ENCODE measurements at regions not wholly inside any gene's neighbourhood (a gene's known extent, or its start where the extent isn't known, plus 50 kb on each side); places are given as distances from the start of the nearest gene placed in this dataset.
"Not testable (repeated sequence)": the region's sequence is repeated elsewhere in the genome, so short reads cannot be mapped to it uniquely, and the experiment has no call there.

GRCh38 chr3:194886836-194887235 is 201.2 kb downstream of the FAM43A start:
- 97% methylated on average over 2 of the region's 2 CpGs for WGBS

GRCh38 chr3:194888062-194888461 is 202.4 kb downstream of the FAM43A start:
- not testable (repeated sequence) for H3K4me3 ChIP-seq (ENCODE audit: low read length); H3K27ac ChIP-seq (ENCODE audit: low read depth, low read length); H3K9me3 ChIP-seq (ENCODE audit: insufficient read depth, low read depth, low read length); H3K4me1 ChIP-seq (ENCODE audit: insufficient read depth, low read length); H3K36me3 ChIP-seq (ENCODE audit: insufficient read depth, low read length); H3K27me3 ChIP-seq (ENCODE audit: insufficient read depth, low read length); H3K9ac ChIP-seq (ENCODE audit: low read depth, low read length)
- WGBS, result 82% methylated on average over 3 of the region's 3 CpGs

More at GRCh38 chr3:194886836-194887235, 201.2 kb downstream of the FAM43A start:
- Histone ChIP-seq H3K9ac (ENCODE audit: low read depth, low read length) (no peak overlapping the region), H3K4me3 (ENCODE audit: low read length) (no peak overlapping the region), H3K4me1 (ENCODE audit: insufficient read depth, low read length) (no peaks in the 10 kb centered on the region), H3K27me3 (ENCODE audit: insufficient read depth, low read length) (no peaks in the 10 kb centered on the region), H3K9me3 (ENCODE audit: insufficient read depth, low read depth, low read length) (peaks cover 8% of the 10 kb centered on the region; the same call in 1 of the 2 replicates), H3K27ac (ENCODE audit: low read depth, low read length) (no peak overlapping the region), H3K36me3 (ENCODE audit: insufficient read depth, low read length) (no peaks in the 10 kb centered on the region)

- no peak overlapping the region for H3K27ac ChIP-seq (ENCODE audit: low read depth, low read length)
- 0 out of 2 replicates have a peak, but pooled peaks cover 4% of the 10 kb centered on the region for H3K9me3 ChIP-seq (ENCODE audit: insufficient read depth, low read depth, low read length)
- no peak overlapping the region for H3K9ac ChIP-seq (ENCODE audit: low read depth, low read length)
- H3K27me3 ChIP-seq (ENCODE audit: insufficient read depth, low read length), result no peaks in the 10 kb centered on the region
- no peak overlapping the region for H3K4me3 ChIP-seq (ENCODE audit: low read length)
- no peaks in the 10 kb centered on the region for H3K4me1 ChIP-seq (ENCODE audit: insufficient read depth, low read length)
- WGBS, result 93% methylated on average over 3 of the region's 3 CpGs
- no peaks in the 10 kb centered on the region for H3K36me3 ChIP-seq (ENCODE audit: insufficient read depth, low read length)
These were observed 203.2 kb downstream of the FAM43A start for GRCh38 chr3:194888916-194889315.

- H3K9me3 ChIP-seq (ENCODE audit: insufficient read depth, low read depth, low read length), result no peaks in the 10 kb centered on the region
- no peaks in the 10 kb centered on the region for H3K4me1 ChIP-seq (ENCODE audit: insufficient read depth, low read length)
- H3K27ac ChIP-seq (ENCODE audit: low read depth, low read length), result no peak overlapping the region
- H3K4me3 ChIP-seq (ENCODE audit: low read length), result no peak overlapping the region
- no peaks in the 10 kb centered on the region for H3K27me3 ChIP-seq (ENCODE audit: insufficient read depth, low read length)
- H3K9ac ChIP-seq (ENCODE audit: low read depth, low read length), result no peak overlapping the region
- H3K36me3 ChIP-seq (ENCODE audit: insufficient read depth, low read length), result no peaks in the 10 kb centered on the region
- 86% methylated on average over 7 of the region's 7 CpGs for WGBS
These were observed 204.4 kb downstream of the FAM43A start for GRCh38 chr3:194890091-194890490.

- Histone ChIP-seq H3K4me3 (ENCODE audit: low read length) (no peak overlapping the region), H3K4me1 (ENCODE audit: insufficient read depth, low read length) (no peaks in the 10 kb centered on the region), H3K9me3 (ENCODE audit: insufficient read depth, low read depth, low read length) (no peaks in the 10 kb centered on the region), H3K27ac (ENCODE audit: low read depth, low read length) (no peak overlapping the region), H3K9ac (ENCODE audit: low read depth, low read length) (no peak overlapping the region), H3K27me3 (ENCODE audit: insufficient read depth, low read length) (no peaks in the 10 kb centered on the region), H3K36me3 (ENCODE audit: insufficient read depth, low read length) (no peaks in the 10 kb centered on the region)
- 91% methylated on average over 4 of the region's 4 CpGs for WGBS
These were observed 207.7 kb downstream of the FAM43A start for GRCh38 chr3:194893121-194893987.

- no peaks in the 10 kb centered on the region for H3K36me3 ChIP-seq (ENCODE audit: insufficient read depth, low read length)
- no peak overlapping the region for H3K4me3 ChIP-seq (ENCODE audit: low read length)
- no peaks in the 10 kb centered on the region for H3K9me3 ChIP-seq (ENCODE audit: insufficient read depth, low read depth, low read length)
- H3K27me3 ChIP-seq (ENCODE audit: insufficient read depth, low read length), result no peaks in the 10 kb centered on the region
- H3K9ac ChIP-seq (ENCODE audit: low read depth, low read length), result no peak overlapping the region
- no peak overlapping the region for H3K27ac ChIP-seq (ENCODE audit: low read depth, low read length)
- H3K4me1 ChIP-seq (ENCODE audit: insufficient read depth, low read length), result no peaks in the 10 kb centered on the region
These were observed 208.9 kb downstream of the FAM43A start for GRCh38 chr3:194894538-194894937.

- H3K27ac ChIP-seq (ENCODE audit: low read depth, low read length), result no peak overlapping the region
- H3K9me3 ChIP-seq (ENCODE audit: insufficient read depth, low read depth, low read length), result peaks cover 17% of the 10 kb centered on the region
- H3K4me3 ChIP-seq (ENCODE audit: low read length), result no peak overlapping the region
- H3K36me3 ChIP-seq (ENCODE audit: insufficient read depth, low read length), result no peaks in the 10 kb centered on the region
- WGBS, result 90% methylated on average over 4 of the region's 4 CpGs
- no peak overlapping the region for H3K9ac ChIP-seq (ENCODE audit: low read depth, low read length)
- no peaks in the 10 kb centered on the region for H3K27me3 ChIP-seq (ENCODE audit: insufficient read depth, low read length)
- H3K4me1 ChIP-seq (ENCODE audit: insufficient read depth, low read length), result no peaks in the 10 kb centered on the region
These were observed 215.3 kb downstream of the FAM43A start for GRCh38 chr3:194900854-194901522.

GRCh38 chr3:194903447-194903846 is 217.8 kb downstream of the FAM43A start:
- WGBS, result 95% methylated on average over 2 of the region's 2 CpGs
- H3K27ac ChIP-seq (ENCODE audit: low read depth, low read length); H3K4me3 ChIP-seq (ENCODE audit: low read length); H3K36me3 ChIP-seq (ENCODE audit: insufficient read depth, low read length); H3K9ac ChIP-seq (ENCODE audit: low read depth, low read length); H3K4me1 ChIP-seq (ENCODE audit: insufficient read depth, low read length); H3K27me3 ChIP-seq (ENCODE audit: insufficient read depth, low read length): not testable (repeated sequence)
- peaks cover 17% of the 10 kb centered on the region for H3K9me3 ChIP-seq (ENCODE audit: insufficient read depth, low read depth, low read length)

- 98% methylated on average over 3 of the region's 3 CpGs for WGBS
- H3K9ac ChIP-seq (ENCODE audit: low read depth, low read length); H3K4me1 ChIP-seq (ENCODE audit: insufficient read depth, low read length); H3K36me3 ChIP-seq (ENCODE audit: insufficient read depth, low read length); H3K27ac ChIP-seq (ENCODE audit: low read depth, low read length); H3K27me3 ChIP-seq (ENCODE audit: insufficient read depth, low read length); H3K4me3 ChIP-seq (ENCODE audit: low read length): not testable (repeated sequence)
- H3K9me3 ChIP-seq (ENCODE audit: insufficient read depth, low read depth, low read length), result peaks cover 15% of the 10 kb centered on the region
These were observed 219.3 kb downstream of the FAM43A start for GRCh38 chr3:194904999-194905398.

- whole genome bisulfite sequencing, result 97% methylated on average over 2 of the region's 2 CpGs
- no peaks in the 10 kb centered on the region for H3K4me1 ChIP-seq (ENCODE audit: insufficient read depth, low read length)
- H3K9ac ChIP-seq (ENCODE audit: low read depth, low read length), result no peak overlapping the region
- no peak overlapping the region for H3K27ac ChIP-seq (ENCODE audit: low read depth, low read length)
- no peaks in the 10 kb centered on the region for H3K27me3 ChIP-seq (ENCODE audit: insufficient read depth, low read length)
- H3K9me3 ChIP-seq (ENCODE audit: insufficient read depth, low read depth, low read length), result peaks cover 15% of the 10 kb centered on the region
- H3K36me3 ChIP-seq (ENCODE audit: insufficient read depth, low read length), result no peaks in the 10 kb centered on the region
- no peak overlapping the region for H3K4me3 ChIP-seq (ENCODE audit: low read length)
These were observed 220.0 kb downstream of the FAM43A start for GRCh38 chr3:194905696-194906095.

- WGBS, result 83% methylated on average over 4 of the region's 4 CpGs
- Histone ChIP-seq H3K4me3 (ENCODE audit: low read length) (no peak overlapping the region), H3K9ac (ENCODE audit: low read depth, low read length) (no peak overlapping the region), H3K4me1 (ENCODE audit: insufficient read depth, low read length) (no peaks in the 10 kb centered on the region), H3K27ac (ENCODE audit: low read depth, low read length) (no peak overlapping the region), H3K9me3 (ENCODE audit: insufficient read depth, low read depth, low read length) (peaks cover 15% of the 10 kb centered on the region), H3K27me3 (ENCODE audit: insufficient read depth, low read length) (no peaks in the 10 kb centered on the region), H3K36me3 (ENCODE audit: insufficient read depth, low read length) (no peaks in the 10 kb centered on the region)
These were observed 220.5 kb downstream of the FAM43A start for GRCh38 chr3:194906229-194906629.
